Liver (tissue), 8 donors: ENCODE measurements at regions not wholly inside any gene's neighbourhood (a gene's known extent, or its start where the extent isn't known, plus 50 kb on each side); places are given as distances from the start of the nearest gene placed in this dataset.

Experiments used
- DNase-seq: peaks from one replicate; pipeline ENCODE4 v3.0.0-alpha.2; 2017; ENCODE audit warnings: low spot score
- H3K27ac ChIP-seq, 2 donors: one replicate each; pipeline ENCODE4 v1.7.0; 2013; ENCODE audit warnings: inconsistent platforms in 2 of 2, low read length in 2 of 2, control low read depth in 1 of 2, low read depth in 1 of 2, mild to moderate bottlenecking in 1 of 2
- H3K27me3 ChIP-seq, 4 donors: one replicate each; pipeline versions ENCODE4 v1.6.1 to v1.7.0; 2013; ENCODE audit warnings: low read length in 3 of 4, inconsistent platforms in 1 of 4, mild to moderate bottlenecking in 1 of 4, moderate library complexity in 1 of 4; ENCODE audit not compliant: control insufficient read depth in 4 of 4, insufficient read depth in 4 of 4
- H3K36me3 ChIP-seq, 4 donors: one replicate each; pipeline versions ENCODE4 v1.6.1 to v1.7.0; 2013; ENCODE audit warnings: low read length in 3 of 4, mild to moderate bottlenecking in 3 of 4, low read depth in 1 of 4, moderate library complexity in 1 of 4; ENCODE audit not compliant: control insufficient read depth in 4 of 4, insufficient read depth in 3 of 4
- H3K4me1 ChIP-seq, 4 donors: one replicate each; pipeline versions ENCODE4 v1.6.1 to v1.7.0; 2013; ENCODE audit warnings: low read length in 3 of 4, mild to moderate bottlenecking in 3 of 4, moderate library complexity in 1 of 4; ENCODE audit not compliant: control insufficient read depth in 4 of 4, insufficient read depth in 4 of 4
- H3K4me3 ChIP-seq, 3 donors: one replicate each; pipeline versions ENCODE4 v1.6.1 to v1.7.0; 2013; ENCODE audit warnings: low read length in 3 of 3, control low read depth in 1 of 3, low read depth in 1 of 3, mild to moderate bottlenecking in 1 of 3
- H3K9ac ChIP-seq, 2 donors: one replicate each; pipeline ENCODE4 v1.7.0; 2013; ENCODE audit warnings: low read length in 2 of 2, mild to moderate bottlenecking in 2 of 2, moderate library complexity in 2 of 2, control low read depth in 1 of 2, low read depth in 1 of 2
- H3K9me3 ChIP-seq, 4 donors: one replicate each; pipeline versions ENCODE4 v1.6.1 to v1.7.0; 2013; ENCODE audit warnings: low read length in 3 of 4; ENCODE audit not compliant: control insufficient read depth in 4 of 4
- ATF3 ChIP-seq: IDR thresholded peaks from 2 replicates; pipeline ENCODE4 v1.6.1; 2016; ENCODE audit warnings: antibody characterized with exemption
- EGR1 ChIP-seq, 2 donors: IDR thresholded peaks; 2 replicates each; pipeline ENCODE4 v1.6.1; 2016 to 2018; ENCODE audit warnings: antibody characterized with exemption in 2 of 2, low read depth in 2 of 2
- FOXA1 ChIP-seq: IDR thresholded peaks from 2 replicates; pipeline ENCODE4 v1.6.1; 2016; ENCODE audit warnings: antibody characterized with exemption
- FOXA2 ChIP-seq: IDR thresholded peaks from 2 replicates; pipeline ENCODE4 v1.6.1; 2016; ENCODE audit warnings: antibody characterized with exemption
- GABPA ChIP-seq, 2 donors: IDR thresholded peaks in 1 of 2; conservative IDR thresholded peaks in 1 of 2; 2 replicates each; pipeline ENCODE4 v1.6.1; 2016; ENCODE audit warnings: antibody characterized with exemption in 2 of 2, mild to moderate bottlenecking in 1 of 2, moderate library complexity in 1 of 2
- HNF4A ChIP-seq, 2 donors: conservative IDR thresholded peaks; 2 replicates each; pipeline ENCODE4 v1.6.1; 2016; ENCODE audit warnings: antibody characterized with exemption in 2 of 2, mild to moderate bottlenecking in 2 of 2
- HNF4G ChIP-seq: IDR thresholded peaks from 2 replicates; pipeline ENCODE4 v1.6.1; 2016; ENCODE audit warnings: antibody characterized with exemption
- MAX ChIP-seq: IDR thresholded peaks from 2 replicates; pipeline ENCODE4 v1.6.1; 2016; ENCODE audit warnings: antibody characterized with exemption
- NR2F2 ChIP-seq: IDR thresholded peaks from 2 replicates; pipeline ENCODE4 v1.6.1; 2016; ENCODE audit warnings: antibody characterized with exemption
- RAD21 ChIP-seq, 2 donors: IDR thresholded peaks; 2 replicates each; pipeline ENCODE4 v1.6.1; 2016; ENCODE audit warnings: antibody characterized with exemption in 2 of 2, mild to moderate bottlenecking in 2 of 2
- RXRA ChIP-seq, 2 donors: IDR thresholded peaks; 2 replicates each; pipeline ENCODE4 v1.6.1; 2017 to 2018; ENCODE audit warnings: antibody characterized with exemption in 2 of 2, mild to moderate bottlenecking in 1 of 2
- SP1 ChIP-seq: IDR thresholded peaks from 2 replicates; pipeline ENCODE4 v1.6.1; 2018; ENCODE audit warnings: antibody characterized with exemption, mild to moderate bottlenecking
- YY1 ChIP-seq: IDR thresholded peaks from 2 replicates; pipeline ENCODE4 v1.6.1; 2016; ENCODE audit warnings: antibody characterized with exemption, mild to moderate bottlenecking
- ZBTB33 ChIP-seq: IDR thresholded peaks from 2 replicates; pipeline ENCODE4 v1.6.1; 2016; ENCODE audit warnings: antibody characterized with exemption
- WGBS: extraction: QIAGEN DNeasy Blood & Tissue Kit; methylation state at CpG from one replicate; pipeline ENCODE4 v1.1.7; 2013; 5-methylcytosine and 5-hydroxymethylcytosine counted together
- TF ChIP-seq, protein P1 (sequence below): fragments of 150-350 bp; IDR thresholded peaks from 2 replicates; pipeline ENCODE4 v1.5.1; 2017; ENCODE audit warnings: improper control_type of control experiment, low read depth, low read length; ENCODE audit not compliant: missing input control
- donor health status: healthy.
- donor health status: healthy.
- donor health status: healthy.
- donor health status: healthy.
- donor health status: healthy.

DNA sequence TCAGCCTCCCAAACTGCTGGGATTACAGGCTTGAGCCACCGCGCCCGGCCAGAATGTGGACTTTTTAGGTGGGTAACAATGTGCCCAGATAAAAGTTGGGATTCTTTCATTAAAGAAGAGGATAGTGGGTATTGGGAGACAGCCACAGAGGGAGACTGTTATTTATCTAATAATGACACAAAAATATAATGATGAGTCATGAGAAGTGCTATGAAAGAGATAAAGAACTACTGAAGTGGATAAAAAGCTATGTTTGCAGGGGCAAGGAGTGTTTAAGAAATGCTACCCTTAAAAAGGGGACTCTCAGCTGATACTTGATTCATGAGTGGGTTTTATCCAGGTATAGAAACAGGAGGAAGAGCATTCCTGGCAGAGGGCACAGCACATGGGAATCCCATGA is 143.6 kb upstream of the ERCC6L2 start (continued):
- TF ChIP-seq, protein P1, sequence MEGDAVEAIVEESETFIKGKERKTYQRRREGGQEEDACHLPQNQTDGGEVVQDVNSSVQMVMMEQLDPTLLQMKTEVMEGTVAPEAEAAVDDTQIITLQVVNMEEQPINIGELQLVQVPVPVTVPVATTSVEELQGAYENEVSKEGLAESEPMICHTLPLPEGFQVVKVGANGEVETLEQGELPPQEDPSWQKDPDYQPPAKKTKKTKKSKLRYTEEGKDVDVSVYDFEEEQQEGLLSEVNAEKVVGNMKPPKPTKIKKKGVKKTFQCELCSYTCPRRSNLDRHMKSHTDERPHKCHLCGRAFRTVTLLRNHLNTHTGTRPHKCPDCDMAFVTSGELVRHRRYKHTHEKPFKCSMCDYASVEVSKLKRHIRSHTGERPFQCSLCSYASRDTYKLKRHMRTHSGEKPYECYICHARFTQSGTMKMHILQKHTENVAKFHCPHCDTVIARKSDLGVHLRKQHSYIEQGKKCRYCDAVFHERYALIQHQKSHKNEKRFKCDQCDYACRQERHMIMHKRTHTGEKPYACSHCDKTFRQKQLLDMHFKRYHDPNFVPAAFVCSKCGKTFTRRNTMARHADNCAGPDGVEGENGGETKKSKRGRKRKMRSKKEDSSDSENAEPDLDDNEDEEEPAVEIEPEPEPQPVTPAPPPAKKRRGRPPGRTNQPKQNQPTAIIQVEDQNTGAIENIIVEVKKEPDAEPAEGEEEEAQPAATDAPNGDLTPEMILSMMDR = no peak
- TF ChIP-seq GABPA (IDR thresholded peaks at IDR 0.05 in 1 of 2, conservative IDR thresholded peaks at IDR 0.05 in 1 of 2) = no peak
- TF ChIP-seq FOXA2 = no peak

DNA sequence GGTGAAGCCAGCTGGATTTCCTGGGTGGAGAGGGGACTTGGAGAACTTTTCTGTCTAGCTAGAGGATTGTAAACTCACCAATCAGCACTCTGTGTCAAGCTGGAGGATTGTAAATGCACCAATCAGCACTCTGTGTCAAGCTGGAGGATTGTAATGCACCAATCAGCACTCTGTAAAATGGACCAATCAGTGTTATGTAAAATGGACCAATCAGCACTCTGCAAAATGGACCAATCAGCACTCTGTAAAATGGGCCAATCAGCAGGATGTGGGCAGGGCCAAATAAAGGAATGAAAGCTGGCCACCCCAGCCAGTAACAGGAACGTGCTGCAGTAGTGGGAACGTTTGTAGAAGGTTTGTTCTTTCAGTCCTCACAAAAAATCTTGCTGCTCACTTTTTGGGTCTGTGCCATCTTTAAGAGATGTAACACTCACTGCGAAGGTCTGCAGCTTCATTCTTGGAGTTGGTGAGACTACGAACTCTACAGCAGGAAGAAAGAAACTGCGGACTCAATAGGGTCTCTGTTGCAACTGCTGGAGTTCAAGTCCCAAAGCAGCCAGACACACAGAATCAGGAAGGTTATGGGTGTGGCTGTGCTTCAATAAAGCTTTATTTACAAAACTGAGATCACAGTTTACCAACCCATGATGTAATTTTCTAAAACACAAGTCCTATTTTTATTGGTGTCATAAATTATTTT is 145.7 kb upstream of the ERCC6L2 start:
- H3K9me3 ChIP-seq = no peaks in the 10 kb centered on the region
- H3K9ac ChIP-seq = no peak overlapping the region
- no peak for DNase-seq
- no peak overlapping the region for H3K4me3 ChIP-seq
- no peaks in the 10 kb centered on the region for H3K27me3 ChIP-seq
- TF ChIP-seq, protein P1 = no peak
- TF ChIP-seq ZBTB33 = no peak
- TF ChIP-seq FOXA1 = no peak
- no peak for TF ChIP-seq HNF4G
- TF ChIP-seq HNF4A (conservative IDR thresholded peaks at IDR 0.05) = no peak
- no peak for TF ChIP-seq NR2F2
- TF ChIP-seq GABPA (IDR thresholded peaks at IDR 0.05 in 1 of 2, conservative IDR thresholded peaks at IDR 0.05 in 1 of 2) = no peak
- no peak for TF ChIP-seq RXRA (IDR thresholded peaks at IDR 0.05)
- WGBS = 82% methylated on average over 5 of the region's 5 CpGs
- H3K4me1 ChIP-seq = no peaks in the 10 kb centered on the region
- H3K27ac ChIP-seq = no peak overlapping the region
- no peaks in the 10 kb centered on the region for H3K36me3 ChIP-seq

DNA sequence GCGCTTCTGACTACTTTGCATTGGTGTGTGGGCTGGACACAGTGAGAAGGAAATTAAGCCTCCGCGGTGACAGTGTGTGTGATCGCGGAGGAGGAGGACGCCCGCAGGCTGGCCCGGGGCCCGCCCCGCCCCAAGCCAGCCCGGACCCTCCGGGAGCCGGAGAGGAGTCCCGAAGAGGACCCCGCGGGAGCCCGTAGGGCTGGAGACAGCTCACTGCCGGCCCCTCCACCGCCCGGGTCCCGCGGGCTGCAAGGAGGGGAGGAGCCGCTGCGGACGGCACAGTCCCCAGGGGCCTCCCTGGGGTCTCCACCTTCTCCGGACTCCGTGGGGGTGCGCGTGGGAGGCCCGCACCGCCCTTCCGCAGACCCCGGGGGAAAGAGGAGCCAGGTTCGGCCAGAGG is 146.4 kb upstream of the ERCC6L2 start:
- Histone ChIP-seq H3K9ac (no peak overlapping the region), H3K27ac (no peak overlapping the region), H3K4me3 (no peak overlapping the region), H3K36me3 (no peaks in the 10 kb centered on the region), H3K27me3 (no peaks in the 10 kb centered on the region), H3K4me1 (no peaks in the 10 kb centered on the region), H3K9me3 (no peaks in the 10 kb centered on the region)
- WGBS = 88% methylated on average over 34 of the region's 34 CpGs
- no peak for TF ChIP-seq SP1
- no peak for TF ChIP-seq RAD21 (IDR thresholded peaks at IDR 0.05)
- no peak for TF ChIP-seq ATF3
- TF ChIP-seq RXRA (IDR thresholded peaks at IDR 0.05) = no peak
- no peak for TF ChIP-seq HNF4G
- no peak for TF ChIP-seq EGR1 (IDR thresholded peaks at IDR 0.05; ENCODE audit: low read depth in 2 of 2)
- no peak for TF ChIP-seq HNF4A (conservative IDR thresholded peaks at IDR 0.05)
- TF ChIP-seq FOXA2 = no peak
- TF ChIP-seq MAX = no peak
- no peak for TF ChIP-seq ZBTB33
- no peak for TF ChIP-seq YY1
- no peak for DNase-seq
